ENCODE measurements at regions not wholly inside any gene's neighbourhood (a gene's known extent, or its start where the extent isn't known, plus 50 kb on each side); places are given as distances from the start of the nearest gene placed in this dataset.

- H3K4me3 Mint-ChIP-seq, result no peak overlapping the region
- no peak for DNase-seq
- WGBS, 2 experiments (ENCODE audit: insufficient coverage in 1 of 2, insufficient read length in 1 of 2), result 0% methylated on average over 1 of the region's 4 CpGs; no CpG with 5 or more reads in 1 of the 2 experiments
- H3K27me3 ChIP-seq (ENCODE audit: control insufficient read depth, insufficient read depth, low read length, poor library complexity, severe bottlenecking), result no peaks in the 10 kb centered on the region
- H3K36me3 ChIP-seq (ENCODE audit: control insufficient read depth, insufficient read depth, low read length), result no peaks in the 10 kb centered on the region
- no peaks in the 10 kb centered on the region for H3K9me3 ChIP-seq (ENCODE audit: control insufficient read depth, low read length)
- TF ChIP-seq CTCF (conservative IDR thresholded peaks at IDR 0.05), result peak; percentile 92
- H3K36me3 Mint-ChIP-seq (ENCODE audit: low read depth), result no peaks in the 10 kb centered on the region
- H3K27me3 Mint-ChIP-seq (ENCODE audit: insufficient read depth), result no peaks in the 10 kb centered on the region
- no peak overlapping the region for H3K27ac Mint-ChIP-seq
- no peak overlapping the region for H3K9ac ChIP-seq (ENCODE audit: extremely low read depth, low read length, poor library complexity, severe bottlenecking)
- H3K4me1 ChIP-seq (ENCODE audit: control insufficient read depth, insufficient read depth, low read length), result no peaks in the 10 kb centered on the region
- no peak overlapping the region for H3K27ac ChIP-seq (ENCODE audit: low read depth, low read length)
- no peak overlapping the region for H3K4me3 ChIP-seq (ENCODE audit: low read length)
- no peaks in the 10 kb centered on the region for H3K4me1 Mint-ChIP-seq
- peaks cover 4% of the 10 kb centered on the region for H3K9me3 Mint-ChIP-seq
Observed at GRCh38 chrX:87299563-87300160, 217.9 kb upstream of the KLHL4 start.

GRCh38 chrX:87310780-87311179 lies 206.8 kb upstream of the KLHL4 start:
- Histone ChIP-seq H3K4me3 (ENCODE audit: low read length) (no peak overlapping the region), H3K36me3 (ENCODE audit: control insufficient read depth, insufficient read depth, low read length) (no peaks in the 10 kb centered on the region), H3K27ac (ENCODE audit: low read depth, low read length) (no peak overlapping the region), H3K27me3 (ENCODE audit: control insufficient read depth, insufficient read depth, low read length, poor library complexity, severe bottlenecking) (no peaks in the 10 kb centered on the region), H3K9ac (ENCODE audit: extremely low read depth, low read length, poor library complexity, severe bottlenecking) (no peak overlapping the region), H3K9me3 (ENCODE audit: control insufficient read depth, low read length) (no peaks in the 10 kb centered on the region), H3K4me1 (ENCODE audit: control insufficient read depth, insufficient read depth, low read length) (no peaks in the 10 kb centered on the region)
- DNase-seq, result no peak
- TF ChIP-seq CTCF (conservative IDR thresholded peaks at IDR 0.05), result no peak
- no peaks in the 10 kb centered on the region for H3K36me3 Mint-ChIP-seq (ENCODE audit: low read depth)
- H3K4me1 Mint-ChIP-seq, result no peaks in the 10 kb centered on the region
- no peak overlapping the region for H3K27ac Mint-ChIP-seq
- H3K4me3 Mint-ChIP-seq, result no peak overlapping the region
- H3K27me3 Mint-ChIP-seq (ENCODE audit: insufficient read depth), result no peaks in the 10 kb centered on the region
- no peaks in the 10 kb centered on the region for H3K9me3 Mint-ChIP-seq
- 100% methylated on average over 1 of the region's 1 CpG; no CpG with 5 or more reads in 1 of the 2 experiments for WGBS, 2 experiments (ENCODE audit: insufficient coverage in 1 of 2, insufficient read length in 1 of 2)

GRCh38 chrX:87327267-87327666 lies 190.3 kb upstream of the KLHL4 start:
- no peak overlapping the region for H3K9ac ChIP-seq (ENCODE audit: extremely low read depth, low read length, poor library complexity, severe bottlenecking)
- no peak overlapping the region for H3K4me3 ChIP-seq (ENCODE audit: low read length)
- H3K27ac ChIP-seq (ENCODE audit: low read depth, low read length), result no peak overlapping the region
- no peaks in the 10 kb centered on the region for H3K4me1 ChIP-seq (ENCODE audit: control insufficient read depth, insufficient read depth, low read length)
- no peaks in the 10 kb centered on the region for H3K27me3 Mint-ChIP-seq (ENCODE audit: insufficient read depth)
- no peaks in the 10 kb centered on the region for H3K27me3 ChIP-seq (ENCODE audit: control insufficient read depth, insufficient read depth, low read length, poor library complexity, severe bottlenecking)
- H3K36me3 Mint-ChIP-seq (ENCODE audit: low read depth), result no peaks in the 10 kb centered on the region
- no peaks in the 10 kb centered on the region for H3K9me3 ChIP-seq (ENCODE audit: control insufficient read depth, low read length)
- H3K9me3 Mint-ChIP-seq, result peaks cover 4% of the 10 kb centered on the region
- no peaks in the 10 kb centered on the region for H3K4me1 Mint-ChIP-seq
- H3K4me3 Mint-ChIP-seq, result no peak overlapping the region
- no peak for DNase-seq
- no peak overlapping the region for H3K27ac Mint-ChIP-seq
- TF ChIP-seq CTCF (conservative IDR thresholded peaks at IDR 0.05), result no peak
- H3K36me3 ChIP-seq (ENCODE audit: control insufficient read depth, insufficient read depth, low read length), result no peaks in the 10 kb centered on the region
- 83% methylated on average over 2 of the region's 2 CpGs; no CpG with 5 or more reads in 1 of the 2 experiments for WGBS, 2 experiments (ENCODE audit: insufficient coverage in 1 of 2, insufficient read length in 1 of 2)
